Stimulated activated CD8-positive, alpha-beta memory T cell treated with anti-CD3 and anti-CD28 coated beads, Interleukin-15, amount 100 ng/mL, for 48 hours (primary cell): ENCODE measurements at regions not wholly inside any gene's neighbourhood (a gene's known extent, or its start where the extent isn't known, plus 50 kb on each side); places are given as distances from the start of the nearest gene placed in this dataset.

Experiments used
- DNase-seq, 2 donors: peaks; one replicate each; pipeline ENCODE4 v3.0.0-alpha.2; 2020; ENCODE audit warnings: low read depth in 2 of 2

- DNase-seq = no peak
Measured at GRCh38 chr1:234882898-234883297, 245.7 kb downstream of the TOMM20 start.

- DNase-seq = peak; percentile 26 to 32
Measured at GRCh38 chr1:234881893-234882771, 246.5 kb downstream of the TOMM20 start.

- DNase-seq = no peak
Measured at GRCh38 chr1:234879147-234880080, 249.2 kb downstream of the TOMM20 start.

- no peak for DNase-seq
Measured at GRCh38 chr1:234878288-234878687, 250.3 kb downstream of the TOMM20 start.

GRCh38 chr1:234877761-234878160 lies 250.9 kb downstream of the TOMM20 start:
- no peak for DNase-seq

- DNase-seq = peak; percentile 40 to 58
Measured at GRCh38 chr1:234875953-234876855, 252.4 kb downstream of the TOMM20 start.

- DNase-seq = no peak
Measured at GRCh38 chr1:234875328-234875952, 253.2 kb downstream of the TOMM20 start.

GRCh38 chr1:234874291-234875288 lies 254.0 kb downstream of the TOMM20 start:
- DNase-seq = no peak

GRCh38 chr1:234871710-234872271 lies 256.8 kb downstream of the TOMM20 start:
- DNase-seq = no peak

GRCh38 chr1:234871039-234871709 lies 257.5 kb downstream of the TOMM20 start:
- no peak for DNase-seq

- DNase-seq = no peak
Measured at GRCh38 chr1:234870020-234870981, 258.3 kb downstream of the TOMM20 start.

GRCh38 chr1:234869182-234870019 lies 259.2 kb downstream of the TOMM20 start:
- no peak for DNase-seq

- no peak for DNase-seq
Measured at GRCh38 chr1:234868296-234869147, 258.5 kb upstream of the IRF2BP2 start.

GRCh38 chr1:234866007-234866866 lies 256.3 kb upstream of the IRF2BP2 start:
- DNase-seq = no peak
